ENCODE measurements at regions not wholly inside any gene's neighbourhood (a gene's known extent, or its start where the extent isn't known, plus 50 kb on each side); places are given as distances from the start of the nearest gene placed in this dataset.

- no peak for DNase-seq
These were observed 302.2 kb upstream of the ZMIZ1 start for GRCh38 chr10:78766603-78767002.

GRCh38 chr10:78768041-78768835 lies 300.5 kb upstream of the ZMIZ1 start:
- DNase-seq = no peak

- DNase-seq = no peak
These were observed 299.9 kb upstream of the ZMIZ1 start for GRCh38 chr10:78768876-78769275.

DNA sequence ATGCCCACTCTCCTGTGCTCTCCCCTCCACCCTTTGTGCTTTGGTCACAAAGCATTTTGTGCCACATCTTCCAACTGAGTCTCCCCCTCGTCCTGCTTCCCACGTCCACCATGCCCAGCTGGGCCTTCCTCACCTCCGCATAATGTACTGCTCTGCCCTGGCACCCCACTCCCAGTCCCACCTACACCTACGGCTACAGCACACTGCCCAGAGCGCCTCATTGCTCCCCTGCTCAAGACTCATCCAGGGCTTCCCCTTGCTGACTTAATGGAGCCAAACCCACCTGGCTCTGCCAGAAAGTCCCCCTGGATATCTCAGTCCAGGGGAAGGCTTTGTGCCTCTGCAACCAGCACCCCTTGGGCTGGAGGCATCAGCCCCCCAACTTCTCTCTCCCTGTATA lies 299.2 kb upstream of the ZMIZ1 start:
- DNase-seq = no peak

GRCh38 chr10:78770167-78771090 lies 298.3 kb upstream of the ZMIZ1 start:
- no peak for DNase-seq

DNA sequence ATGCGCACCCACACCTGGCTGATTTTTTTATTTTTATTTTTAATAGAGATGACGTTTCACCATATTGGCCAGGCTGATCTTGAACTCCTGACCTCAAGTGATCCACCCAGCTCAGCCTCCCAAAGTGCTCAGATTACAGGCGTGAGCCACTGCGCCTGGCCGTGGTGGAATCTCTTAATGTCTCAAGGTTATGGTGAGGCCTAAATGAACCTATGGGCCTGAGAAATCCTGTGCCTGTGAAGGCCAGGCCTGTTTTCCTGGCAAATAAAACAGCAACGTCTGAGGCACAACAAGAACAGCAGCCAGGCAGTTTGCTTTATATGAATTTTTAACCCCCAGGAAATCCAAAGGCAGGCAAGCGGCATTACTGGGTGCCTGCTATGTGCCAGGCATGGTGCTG lies 297.5 kb upstream of the ZMIZ1 start:
- no peak for DNase-seq

- DNase-seq = no peak
These were observed 296.8 kb upstream of the ZMIZ1 start for GRCh38 chr10:78771808-78772455.

GRCh38 chr10:78772486-78772885 lies 296.3 kb upstream of the ZMIZ1 start:
- DNase-seq = no peak

GRCh38 chr10:78772986-78773530 lies 295.7 kb upstream of the ZMIZ1 start:
- DNase-seq = no peak

GRCh38 chr10:78774614-78774998 lies 294.2 kb upstream of the ZMIZ1 start:
- DNase-seq = no peak

DNA sequence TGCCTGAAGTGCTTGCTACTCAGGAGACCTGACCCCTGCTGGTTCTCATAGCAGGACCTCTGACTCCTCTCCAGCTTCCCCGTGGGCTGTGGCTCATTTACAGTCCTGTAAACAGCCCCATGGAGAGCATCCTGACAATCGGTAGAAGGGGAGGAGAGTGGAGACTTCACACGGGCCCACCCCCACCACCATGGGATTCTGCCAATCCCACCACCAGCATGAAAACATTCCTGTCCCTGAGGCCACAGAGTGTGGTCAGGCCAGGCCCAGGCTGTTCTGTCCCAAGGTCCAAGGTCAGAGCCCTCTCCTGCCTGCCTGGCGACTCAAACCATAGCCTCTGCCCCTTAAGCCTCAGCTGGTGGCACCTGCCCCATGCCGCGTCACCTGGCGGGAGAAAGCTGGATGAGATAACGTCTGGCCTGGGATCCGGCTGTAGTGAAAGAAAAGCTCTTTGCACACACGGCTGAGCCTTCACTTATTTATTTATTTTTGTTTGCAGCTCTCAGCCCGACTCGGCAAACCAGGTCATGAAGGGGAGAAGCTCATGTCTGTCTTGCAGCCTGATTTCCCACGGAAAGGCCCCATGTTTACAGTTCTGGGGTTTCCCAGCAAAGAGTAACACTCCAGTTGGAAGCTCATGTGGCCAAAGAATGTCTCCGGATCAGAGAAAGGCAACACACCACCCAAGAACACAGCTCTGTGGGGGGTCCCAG lies 293.6 kb upstream of the ZMIZ1 start:
- DNase-seq = no peak

GRCh38 chr10:78775891-78776290 lies 292.9 kb upstream of the ZMIZ1 start:
- no peak for DNase-seq

DNA sequence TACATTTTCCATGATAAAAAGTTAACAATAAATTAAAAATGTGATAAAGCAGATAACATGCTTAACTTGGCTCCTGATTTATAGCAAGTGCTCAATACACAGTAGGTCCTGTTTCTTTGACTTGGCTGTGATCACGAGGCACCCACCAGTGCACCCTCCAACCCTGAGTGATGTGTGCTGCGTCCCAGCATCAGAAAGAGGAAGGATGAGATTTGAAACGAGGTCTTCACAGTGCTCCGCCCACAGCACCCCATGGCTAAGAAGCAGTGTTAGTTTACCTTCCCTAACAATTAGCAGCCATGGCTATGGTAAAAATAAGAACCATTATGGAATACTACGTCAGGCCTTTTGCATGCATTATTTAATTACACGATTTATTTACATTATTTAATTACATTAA lies 292.0 kb upstream of the ZMIZ1 start:
- DNase-seq = no peak

DNA sequence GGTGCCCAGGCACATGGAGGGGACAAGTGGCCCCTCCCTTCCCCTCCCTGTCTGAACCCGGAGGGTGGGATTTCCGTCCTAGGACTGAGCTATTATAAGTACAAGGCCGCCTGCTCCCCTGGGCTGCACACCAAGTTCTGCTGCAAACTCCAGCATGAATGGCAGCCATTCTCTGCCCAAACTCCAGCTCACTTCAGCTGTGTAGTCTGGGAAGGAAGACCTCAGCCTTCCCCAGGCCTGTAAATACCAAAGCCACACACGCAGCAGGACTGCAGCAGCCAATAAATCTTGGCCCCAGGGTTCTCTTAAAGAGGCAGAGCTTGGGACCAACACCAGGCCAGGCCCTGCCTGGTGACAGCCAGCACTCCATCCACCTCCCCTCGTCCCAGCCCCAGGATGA lies 291.3 kb upstream of the ZMIZ1 start:
- no peak for DNase-seq

GRCh38 chr10:78777867-78778266 lies 290.9 kb upstream of the ZMIZ1 start:
- no peak for DNase-seq

- no peak for DNase-seq
These were observed 290.1 kb upstream of the ZMIZ1 start for GRCh38 chr10:78778444-78779338.

DNA sequence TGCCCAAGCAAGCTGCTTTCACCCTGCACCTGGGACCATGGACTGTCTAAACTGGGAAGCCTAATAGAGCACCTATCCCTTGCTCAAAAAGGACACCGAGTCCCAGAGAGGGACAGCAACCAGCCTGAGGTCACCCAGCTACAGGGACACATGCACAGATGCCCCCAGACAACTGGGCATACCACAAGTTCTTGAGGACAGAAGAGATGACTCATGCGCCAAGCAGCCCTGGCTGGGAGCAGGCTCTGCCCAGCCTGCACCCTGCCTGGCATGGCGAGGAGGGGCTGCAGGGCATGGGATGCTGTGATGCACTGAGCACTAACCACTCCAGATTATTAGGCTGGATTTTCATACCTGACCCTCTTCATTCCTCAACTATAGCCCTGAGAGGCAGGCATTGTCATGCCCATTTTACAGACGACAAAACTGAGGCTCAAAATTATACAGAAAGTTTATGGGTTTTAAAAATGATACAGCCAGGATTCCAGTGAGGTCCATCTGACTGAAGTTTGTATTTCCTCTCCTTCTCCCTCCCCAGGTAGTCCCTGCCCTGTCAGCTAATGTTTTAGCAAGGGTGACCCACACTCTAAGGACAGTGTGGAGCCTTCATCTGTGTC lies 289.3 kb upstream of the ZMIZ1 start:
- DNase-seq = no peak

DNA sequence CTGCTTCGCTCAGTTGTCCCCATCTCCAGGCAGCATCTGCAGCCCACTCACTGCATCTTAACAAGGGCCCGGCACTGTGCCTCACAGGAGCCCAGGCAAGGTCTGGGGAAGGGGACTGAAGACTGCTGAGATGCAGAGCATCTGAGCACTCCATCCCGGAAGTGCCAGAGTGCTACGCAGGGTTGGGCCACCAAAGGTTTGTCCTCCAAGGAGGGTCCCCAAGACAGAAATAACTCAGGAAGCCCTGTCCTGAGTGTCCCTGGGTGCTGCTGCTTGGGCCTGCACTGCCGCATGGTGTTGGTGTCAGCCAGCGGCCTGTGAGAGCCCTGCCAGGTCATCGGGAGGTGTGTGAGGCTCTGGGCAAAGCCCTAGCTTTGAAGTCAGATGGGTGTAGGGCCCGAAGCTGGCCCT lies 288.2 kb upstream of the ZMIZ1 start:
- no peak for DNase-seq

DNA sequence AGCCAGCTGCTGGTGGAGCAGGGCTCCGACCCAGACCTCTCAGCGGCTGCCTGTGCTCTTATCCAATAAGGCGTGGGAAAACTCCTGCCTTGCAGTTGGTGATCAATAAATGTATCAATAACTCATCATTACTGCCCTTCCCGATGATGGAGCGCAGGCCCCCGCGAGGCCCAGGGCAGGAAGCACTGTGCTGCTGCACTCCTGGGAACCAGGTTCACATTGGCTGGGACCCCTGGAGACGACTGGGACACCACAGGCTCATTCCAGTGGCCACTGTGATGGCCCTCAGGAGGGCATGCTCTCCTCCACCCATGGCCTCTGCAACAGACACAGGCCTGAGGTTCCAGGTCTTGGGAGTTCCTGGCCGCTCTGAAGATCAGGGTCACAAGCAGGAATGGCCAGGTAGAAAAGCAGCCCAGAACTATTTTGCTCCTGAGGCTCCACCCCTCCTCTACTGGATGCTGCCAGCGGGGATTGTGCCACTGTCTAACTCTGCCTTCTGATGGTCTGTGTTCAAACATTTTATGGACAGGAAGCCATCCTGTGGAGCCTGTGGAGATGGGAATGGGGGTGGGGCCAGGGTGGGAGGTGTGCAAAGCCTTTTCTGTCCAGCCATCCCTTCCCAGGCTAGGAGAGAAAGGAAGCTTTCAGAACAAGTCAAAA lies 287.4 kb upstream of the ZMIZ1 start:
- DNase-seq = no peak

DNA sequence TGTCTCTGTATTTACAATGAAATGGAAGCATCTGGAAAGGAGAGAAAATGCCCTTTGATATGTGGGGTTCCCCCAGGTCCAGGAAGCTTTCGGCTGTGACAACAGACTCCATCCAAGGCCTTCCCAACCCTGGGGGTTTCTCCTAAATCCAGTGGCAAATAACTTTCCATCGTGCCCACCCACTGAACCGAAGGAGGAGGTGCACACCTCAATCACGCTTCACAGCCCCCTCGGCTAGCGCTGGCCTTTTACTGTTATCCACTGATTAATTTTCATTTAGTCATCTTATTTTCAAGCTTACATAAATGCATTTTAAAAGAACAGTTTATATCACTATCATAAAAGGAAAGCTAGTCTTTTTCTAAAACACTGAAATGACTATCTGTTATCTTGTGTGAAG lies 286.8 kb upstream of the ZMIZ1 start:
- DNase-seq = no peak
